Cardiac muscle cell (in vitro differentiated cells and primary cell): ENCODE measurements at regions not wholly inside any gene's neighbourhood (a gene's known extent, or its start where the extent isn't known, plus 50 kb on each side); places are given as distances from the start of the nearest gene placed in this dataset.

Experiments
- DNase-seq, 2 donors: peaks; one replicate each; pipeline versions ENCODE4 v3.0.0 to v3.0.0-alpha.2; 2010 to 2017; ENCODE audit warnings: low read depth in 1 of 2, low spot score in 1 of 2
- H3K27ac ChIP-seq: fragments of 200-600 bp; sonication (generic); 2 replicates; pipeline ENCODE4 v1.5.1; 2016
- H3K27me3 ChIP-seq: fragments of 200-600 bp; sonication (generic); 2 replicates; pipeline ENCODE4 v1.6.0; 2016; ENCODE audit warnings: control low read depth
- H3K36me3 ChIP-seq: fragments of 200-600 bp; sonication (generic); 2 replicates; pipeline ENCODE4 v1.5.1; 2016; ENCODE audit warnings: control low read depth
- H3K4me1 ChIP-seq: fragments of 200-600 bp; sonication (generic); 2 replicates; pipeline ENCODE4 v1.8.1; 2017; ENCODE audit warnings: low read depth, mild to moderate bottlenecking, mixed run types
- H3K4me3 ChIP-seq: fragments of 200-600 bp; sonication (generic); 2 replicates; pipeline ENCODE4 v1.5.1; 2016; ENCODE audit warnings: mild to moderate bottlenecking
- H3K9me3 ChIP-seq: fragments of 200-600 bp; sonication (generic); 2 replicates; pipeline ENCODE4 v1.5.1; 2017; ENCODE audit warnings: low read depth, mild to moderate bottlenecking, control low read depth
- CTCF ChIP-seq: IDR thresholded peaks from 2 replicates; pipeline ENCODE4 v1.5.1; 2012; ENCODE audit warnings: low read depth, mild to moderate bottlenecking, low read length

GRCh38 chr2:15872854-15873253, 67.5 kb upstream of the MYCN start:
- Histone ChIP-seq H3K9me3 (no peaks in the 10 kb centered on the region), H3K4me1 (no peaks in the 10 kb centered on the region), H3K27ac (no peak overlapping the region), H3K27me3 (no peaks in the 10 kb centered on the region), H3K4me3 (no peak overlapping the region), H3K36me3 (no peaks in the 10 kb centered on the region)
- TF ChIP-seq CTCF: no peak
- no peak for DNase-seq

- H3K4me1 ChIP-seq: no peaks in the 10 kb centered on the region
- no peaks in the 10 kb centered on the region for H3K27me3 ChIP-seq
- no peak overlapping the region for H3K4me3 ChIP-seq
- no peak for DNase-seq
- no peak overlapping the region for H3K27ac ChIP-seq
- no peak for TF ChIP-seq CTCF
- H3K36me3 ChIP-seq: no peaks in the 10 kb centered on the region
- H3K9me3 ChIP-seq: no peaks in the 10 kb centered on the region
Measured at GRCh38 chr2:15874321-15874720, 66.0 kb upstream of the MYCN start.

- no peaks in the 10 kb centered on the region for H3K27me3 ChIP-seq
- H3K9me3 ChIP-seq: no peaks in the 10 kb centered on the region
- DNase-seq: peak in 1 of 2 donors; percentile 16
- no peak for TF ChIP-seq CTCF
- no peaks in the 10 kb centered on the region for H3K36me3 ChIP-seq
- H3K27ac ChIP-seq: no peak overlapping the region
- no peak overlapping the region for H3K4me3 ChIP-seq
- no peaks in the 10 kb centered on the region for H3K4me1 ChIP-seq
Measured at GRCh38 chr2:15874854-15875804, 65.2 kb upstream of the MYCN start.

- no peak for DNase-seq
- TF ChIP-seq CTCF: no peak
- Histone ChIP-seq H3K4me1 (no peaks in the 10 kb centered on the region), H3K27ac (no peak overlapping the region), H3K4me3 (no peak overlapping the region), H3K9me3 (no peaks in the 10 kb centered on the region), H3K27me3 (no peaks in the 10 kb centered on the region), H3K36me3 (no peaks in the 10 kb centered on the region)
Measured at GRCh38 chr2:15875969-15876705, 64.2 kb upstream of the MYCN start.

GRCh38 chr2:15880226-15881119, 59.9 kb upstream of the MYCN start:
- Histone ChIP-seq H3K27ac (no peak overlapping the region), H3K4me1 (no peaks in the 10 kb centered on the region), H3K9me3 (no peaks in the 10 kb centered on the region), H3K27me3 (no peaks in the 10 kb centered on the region), H3K4me3 (no peak overlapping the region), H3K36me3 (no peaks in the 10 kb centered on the region)
- no peak for TF ChIP-seq CTCF
- no peak for DNase-seq
